Ishikawa (cell line): ENCODE measurements at regions not wholly inside any gene's neighbourhood (a gene's known extent, or its start where the extent isn't known, plus 50 kb on each side); places are given as distances from the start of the nearest gene placed in this dataset.

Experiments used
- CEBPB ChIP-seq: IDR thresholded peaks from 2 replicates; pipeline ENCODE4 v1.6.1; 2012
- CREB1 ChIP-seq: IDR thresholded peaks from 2 replicates; pipeline ENCODE4 v1.6.1; 2012; ENCODE audit warnings: low read depth
- EGR1 ChIP-seq: IDR thresholded peaks from 2 replicates; pipeline ENCODE4 v1.6.1; 2012
- EP300 ChIP-seq: IDR thresholded peaks from 2 replicates; pipeline ENCODE4 v1.6.1; 2012; ENCODE audit warnings: borderline replicate concordance
- FOXM1 ChIP-seq: IDR thresholded peaks from 2 replicates; pipeline ENCODE4 v1.6.1; 2012; ENCODE audit warnings: low read depth, borderline replicate concordance
- MAX ChIP-seq: IDR thresholded peaks from 2 replicates; pipeline ENCODE4 v1.6.1; 2012
- NFIC ChIP-seq: IDR thresholded peaks from 2 replicates; pipeline ENCODE4 v1.6.1; 2012
- RAD21 ChIP-seq: IDR thresholded peaks from 2 replicates; pipeline ENCODE4 v1.6.1; 2012; ENCODE audit warnings: low read depth
- TAF1 ChIP-seq: IDR thresholded peaks from 2 replicates; pipeline ENCODE4 v1.6.1; 2012; ENCODE audit warnings: low read depth, mild to moderate bottlenecking
- TCF12 ChIP-seq: IDR thresholded peaks from 2 replicates; pipeline ENCODE4 v1.6.1; 2012; ENCODE audit warnings: low read depth
- TEAD4 ChIP-seq: IDR thresholded peaks from 2 replicates; pipeline ENCODE4 v1.6.1; 2012
- YY1 ChIP-seq: IDR thresholded peaks from 2 replicates; pipeline ENCODE4 v1.6.1; 2012; ENCODE audit warnings: low read depth
- ZBTB7A ChIP-seq: IDR thresholded peaks from 2 replicates; pipeline ENCODE4 v1.6.1; 2012; ENCODE audit warnings: low read depth
- TF ChIP-seq, protein P1 (sequence below): IDR thresholded peaks from 2 replicates; pipeline ENCODE4 v1.6.1; 2012
- TF ChIP-seq, protein P2 (sequence below): IDR thresholded peaks from 2 replicates; pipeline ENCODE4 v1.6.1; 2012; ENCODE audit warnings: low read depth, mild to moderate bottlenecking

DNA sequence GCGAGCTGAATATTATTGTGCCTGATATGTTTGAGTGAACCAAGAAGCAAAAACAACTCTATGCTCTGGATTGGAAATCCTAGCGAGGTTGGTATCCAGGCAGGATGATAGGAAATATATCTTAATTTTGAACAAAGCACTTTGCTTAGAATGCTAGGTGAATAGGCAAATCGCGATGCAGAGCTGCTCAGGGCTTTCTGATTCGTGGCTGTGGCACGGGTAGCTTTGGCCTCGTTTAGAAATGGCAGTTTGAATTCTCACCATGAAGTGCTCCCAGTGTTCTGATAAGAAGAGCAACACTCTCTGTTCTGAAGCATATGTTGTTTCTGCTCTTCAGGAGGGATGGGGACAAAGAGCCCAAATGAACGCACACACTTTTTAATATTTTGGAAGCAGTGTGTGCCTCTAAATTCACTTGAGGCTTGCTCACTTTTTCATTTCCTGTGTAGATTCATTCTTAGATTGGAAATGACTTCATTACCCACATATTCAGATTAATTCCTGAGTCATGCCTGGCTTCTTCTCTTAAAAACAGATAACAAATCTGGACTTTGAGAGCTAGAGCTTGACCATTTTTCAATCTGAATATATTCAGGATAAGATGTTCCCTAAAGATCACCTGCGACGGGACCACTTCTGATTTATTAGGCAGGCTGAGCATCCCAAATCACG lies 200.9 kb downstream of the RPAP3 start:
- TF ChIP-seq, protein P1, sequence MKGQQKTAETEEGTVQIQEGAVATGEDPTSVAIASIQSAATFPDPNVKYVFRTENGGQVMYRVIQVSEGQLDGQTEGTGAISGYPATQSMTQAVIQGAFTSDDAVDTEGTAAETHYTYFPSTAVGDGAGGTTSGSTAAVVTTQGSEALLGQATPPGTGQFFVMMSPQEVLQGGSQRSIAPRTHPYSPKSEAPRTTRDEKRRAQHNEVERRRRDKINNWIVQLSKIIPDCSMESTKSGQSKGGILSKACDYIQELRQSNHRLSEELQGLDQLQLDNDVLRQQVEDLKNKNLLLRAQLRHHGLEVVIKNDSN, result no peak
- TF ChIP-seq EGR1 (no peak), EP300 (no peak), TAF1 (no peak), TCF12 (no peak)

DNA sequence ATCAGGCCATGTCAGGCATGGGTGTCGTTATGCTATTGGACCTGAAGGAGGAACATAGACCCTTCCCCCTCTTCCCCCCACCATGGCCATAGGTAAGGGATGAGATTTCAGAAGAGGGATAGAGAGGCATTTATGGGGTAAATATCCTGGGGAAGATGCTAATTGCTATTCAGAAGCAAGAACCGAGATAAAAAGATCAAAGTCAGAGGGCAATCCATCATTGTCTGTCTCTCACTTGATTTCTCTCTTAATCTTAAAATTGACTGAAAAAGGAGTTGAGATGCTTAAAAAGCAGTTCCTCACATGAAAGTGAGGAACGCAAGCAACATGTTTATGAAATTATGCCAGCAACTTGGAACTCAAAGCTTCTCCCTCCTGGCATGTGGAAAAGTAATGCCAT lies 212.0 kb downstream of the RPAP3 start:
- TF ChIP-seq YY1 (no peak), TEAD4 (no peak), EGR1 (no peak), ZBTB7A (no peak), FOXM1 (no peak), TAF1 (no peak), CREB1 (no peak), RAD21 (no peak), MAX (no peak), TCF12 (no peak), EP300 (no peak), NFIC (no peak), CEBPB (no peak)
- TF ChIP-seq, protein P1, result no peak
- TF ChIP-seq, protein P2, sequence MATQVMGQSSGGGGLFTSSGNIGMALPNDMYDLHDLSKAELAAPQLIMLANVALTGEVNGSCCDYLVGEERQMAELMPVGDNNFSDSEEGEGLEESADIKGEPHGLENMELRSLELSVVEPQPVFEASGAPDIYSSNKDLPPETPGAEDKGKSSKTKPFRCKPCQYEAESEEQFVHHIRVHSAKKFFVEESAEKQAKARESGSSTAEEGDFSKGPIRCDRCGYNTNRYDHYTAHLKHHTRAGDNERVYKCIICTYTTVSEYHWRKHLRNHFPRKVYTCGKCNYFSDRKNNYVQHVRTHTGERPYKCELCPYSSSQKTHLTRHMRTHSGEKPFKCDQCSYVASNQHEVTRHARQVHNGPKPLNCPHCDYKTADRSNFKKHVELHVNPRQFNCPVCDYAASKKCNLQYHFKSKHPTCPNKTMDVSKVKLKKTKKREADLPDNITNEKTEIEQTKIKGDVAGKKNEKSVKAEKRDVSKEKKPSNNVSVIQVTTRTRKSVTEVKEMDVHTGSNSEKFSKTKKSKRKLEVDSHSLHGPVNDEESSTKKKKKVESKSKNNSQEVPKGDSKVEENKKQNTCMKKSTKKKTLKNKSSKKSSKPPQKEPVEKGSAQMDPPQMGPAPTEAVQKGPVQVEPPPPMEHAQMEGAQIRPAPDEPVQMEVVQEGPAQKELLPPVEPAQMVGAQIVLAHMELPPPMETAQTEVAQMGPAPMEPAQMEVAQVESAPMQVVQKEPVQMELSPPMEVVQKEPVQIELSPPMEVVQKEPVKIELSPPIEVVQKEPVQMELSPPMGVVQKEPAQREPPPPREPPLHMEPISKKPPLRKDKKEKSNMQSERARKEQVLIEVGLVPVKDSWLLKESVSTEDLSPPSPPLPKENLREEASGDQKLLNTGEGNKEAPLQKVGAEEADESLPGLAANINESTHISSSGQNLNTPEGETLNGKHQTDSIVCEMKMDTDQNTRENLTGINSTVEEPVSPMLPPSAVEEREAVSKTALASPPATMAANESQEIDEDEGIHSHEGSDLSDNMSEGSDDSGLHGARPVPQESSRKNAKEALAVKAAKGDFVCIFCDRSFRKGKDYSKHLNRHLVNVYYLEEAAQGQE, result no peak

GRCh38 chr12:47491516-47492305 lies 214.1 kb downstream of the RPAP3 start:
- TF ChIP-seq EP300, result no peak
- no peak for TF ChIP-seq YY1
- TF ChIP-seq TAF1, result no peak
- no peak for TF ChIP-seq FOXM1
- TF ChIP-seq, protein P1, result no peak
- no peak for TF ChIP-seq RAD21
- no peak for TF ChIP-seq MAX
- TF ChIP-seq EGR1, result no peak
- no peak for TF ChIP-seq TCF12
- no peak for TF ChIP-seq ZBTB7A
- TF ChIP-seq CREB1, result no peak
- TF ChIP-seq NFIC, result no peak
- TF ChIP-seq CEBPB, result no peak
- TF ChIP-seq, protein P2, result no peak

- no peak for TF ChIP-seq FOXM1
- no peak for TF ChIP-seq TEAD4
- no peak for TF ChIP-seq TAF1
- no peak for TF ChIP-seq CREB1
- no peak for TF ChIP-seq EGR1
- no peak for TF ChIP-seq MAX
- no peak for TF ChIP-seq ZBTB7A
- TF ChIP-seq, protein P1, result no peak
- no peak for TF ChIP-seq TCF12
- TF ChIP-seq RAD21, result no peak
- no peak for TF ChIP-seq EP300
- TF ChIP-seq, protein P2, result no peak
- no peak for TF ChIP-seq CEBPB
- TF ChIP-seq YY1, result no peak
Measured at GRCh38 chr12:47488888-47489287, 216.9 kb downstream of the RPAP3 start.
